ENCODE measurements at regions not wholly inside any gene's neighbourhood (a gene's known extent, or its start where the extent isn't known, plus 50 kb on each side); places are given as distances from the start of the nearest gene placed in this dataset.

DNA sequence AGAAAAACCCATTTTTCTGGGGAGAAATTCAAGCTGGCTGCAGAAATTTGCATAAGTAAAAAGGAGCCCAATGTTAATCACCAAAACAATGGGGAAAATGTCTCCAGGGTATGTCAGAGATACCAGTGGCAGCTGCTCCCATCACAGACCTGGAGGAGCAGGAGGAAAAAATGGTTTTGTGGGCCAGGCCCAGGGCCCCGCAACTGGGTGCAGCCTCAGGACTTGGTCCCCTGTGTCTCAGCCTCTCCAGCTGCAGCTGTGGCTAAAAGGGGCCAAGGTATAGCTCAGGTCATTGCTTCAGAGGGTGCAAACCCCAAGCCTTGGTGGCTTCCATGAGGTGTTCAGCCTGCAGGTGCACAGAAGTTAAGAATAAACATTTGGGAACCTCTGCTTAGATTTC is 536.4 kb upstream of the FRG1 start:
- TF ChIP-seq, protein P1, sequence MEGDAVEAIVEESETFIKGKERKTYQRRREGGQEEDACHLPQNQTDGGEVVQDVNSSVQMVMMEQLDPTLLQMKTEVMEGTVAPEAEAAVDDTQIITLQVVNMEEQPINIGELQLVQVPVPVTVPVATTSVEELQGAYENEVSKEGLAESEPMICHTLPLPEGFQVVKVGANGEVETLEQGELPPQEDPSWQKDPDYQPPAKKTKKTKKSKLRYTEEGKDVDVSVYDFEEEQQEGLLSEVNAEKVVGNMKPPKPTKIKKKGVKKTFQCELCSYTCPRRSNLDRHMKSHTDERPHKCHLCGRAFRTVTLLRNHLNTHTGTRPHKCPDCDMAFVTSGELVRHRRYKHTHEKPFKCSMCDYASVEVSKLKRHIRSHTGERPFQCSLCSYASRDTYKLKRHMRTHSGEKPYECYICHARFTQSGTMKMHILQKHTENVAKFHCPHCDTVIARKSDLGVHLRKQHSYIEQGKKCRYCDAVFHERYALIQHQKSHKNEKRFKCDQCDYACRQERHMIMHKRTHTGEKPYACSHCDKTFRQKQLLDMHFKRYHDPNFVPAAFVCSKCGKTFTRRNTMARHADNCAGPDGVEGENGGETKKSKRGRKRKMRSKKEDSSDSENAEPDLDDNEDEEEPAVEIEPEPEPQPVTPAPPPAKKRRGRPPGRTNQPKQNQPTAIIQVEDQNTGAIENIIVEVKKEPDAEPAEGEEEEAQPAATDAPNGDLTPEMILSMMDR (IDR thresholded peaks at IDR 0.05), result no peak
- TF ChIP-seq POLR2A (IDR thresholded peaks at IDR 0.05), result no peak

Measured in thyroid gland (tissue), 4 donors.